ENCODE measurements at regions not wholly inside any gene's neighbourhood (a gene's known extent, or its start where the extent isn't known, plus 50 kb on each side); places are given as distances from the start of the nearest gene placed in this dataset.

DNA sequence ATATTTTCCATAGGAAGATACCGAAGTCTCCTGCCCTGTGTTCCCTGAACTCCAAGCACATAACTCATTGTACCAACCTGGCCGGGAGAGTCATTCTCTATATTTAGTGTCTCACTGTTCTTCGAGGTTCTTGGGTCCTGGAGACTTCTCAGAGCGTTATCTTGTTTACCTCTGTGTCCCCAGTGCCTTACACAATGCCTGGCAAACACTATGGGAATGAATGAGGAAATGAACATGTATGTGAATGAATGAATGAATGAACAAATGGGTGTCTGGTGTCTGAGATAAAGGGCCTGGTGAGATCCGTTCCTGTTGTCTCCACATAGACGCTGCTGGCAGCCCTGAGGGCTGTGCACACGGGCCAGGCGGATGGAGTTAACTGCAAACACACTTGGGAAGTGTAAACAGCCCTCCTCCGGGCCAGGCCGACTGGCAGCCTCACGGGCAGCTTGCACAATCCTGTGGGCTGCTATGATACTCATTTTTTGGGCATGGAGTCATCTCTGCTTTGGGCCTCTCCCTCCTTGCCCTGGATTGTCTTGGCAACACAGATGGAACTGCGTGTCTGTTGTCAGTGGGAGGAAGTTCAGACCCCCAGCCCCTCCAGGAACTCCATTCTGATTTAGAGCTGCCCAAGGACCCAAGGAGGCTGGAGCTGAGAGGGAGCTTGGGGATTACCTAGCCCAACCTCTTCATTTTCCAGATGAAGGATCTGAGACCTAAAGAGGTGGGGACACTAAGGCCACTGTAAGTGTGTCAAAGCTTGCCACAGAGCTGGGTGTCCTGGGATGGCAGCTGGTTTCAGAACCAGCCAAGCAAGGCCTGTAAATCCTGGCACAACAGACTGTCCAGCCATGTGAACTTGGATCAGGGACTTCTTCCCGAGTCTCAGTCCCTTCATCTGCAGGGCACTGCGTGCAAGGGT, 124.4 kb downstream of the INHBB start:
- no peak overlapping the region for H3K27ac ChIP-seq (ENCODE audit: low read depth, low read length)
- peaks cover 15% of the 10 kb centered on the region for H3K9me3 Mint-ChIP-seq (ENCODE audit: unreplicated experiment)
- peaks cover 8% of the 10 kb centered on the region for H3K4me1 ChIP-seq (ENCODE audit: insufficient read depth, low read length)
- H3K36me3 ChIP-seq (ENCODE audit: insufficient read depth, low read length): no peaks in the 10 kb centered on the region
- TF ChIP-seq EZH2 (IDR thresholded peaks at IDR 0.05; ENCODE audit: insufficient read depth, low read length): no peak
- TF ChIP-seq, protein P1, sequence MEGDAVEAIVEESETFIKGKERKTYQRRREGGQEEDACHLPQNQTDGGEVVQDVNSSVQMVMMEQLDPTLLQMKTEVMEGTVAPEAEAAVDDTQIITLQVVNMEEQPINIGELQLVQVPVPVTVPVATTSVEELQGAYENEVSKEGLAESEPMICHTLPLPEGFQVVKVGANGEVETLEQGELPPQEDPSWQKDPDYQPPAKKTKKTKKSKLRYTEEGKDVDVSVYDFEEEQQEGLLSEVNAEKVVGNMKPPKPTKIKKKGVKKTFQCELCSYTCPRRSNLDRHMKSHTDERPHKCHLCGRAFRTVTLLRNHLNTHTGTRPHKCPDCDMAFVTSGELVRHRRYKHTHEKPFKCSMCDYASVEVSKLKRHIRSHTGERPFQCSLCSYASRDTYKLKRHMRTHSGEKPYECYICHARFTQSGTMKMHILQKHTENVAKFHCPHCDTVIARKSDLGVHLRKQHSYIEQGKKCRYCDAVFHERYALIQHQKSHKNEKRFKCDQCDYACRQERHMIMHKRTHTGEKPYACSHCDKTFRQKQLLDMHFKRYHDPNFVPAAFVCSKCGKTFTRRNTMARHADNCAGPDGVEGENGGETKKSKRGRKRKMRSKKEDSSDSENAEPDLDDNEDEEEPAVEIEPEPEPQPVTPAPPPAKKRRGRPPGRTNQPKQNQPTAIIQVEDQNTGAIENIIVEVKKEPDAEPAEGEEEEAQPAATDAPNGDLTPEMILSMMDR (IDR thresholded peaks at IDR 0.05; ENCODE audit: insufficient read depth, low read depth, low read length): no peak
- peak overlapping the region; percentile 59 for H3K27ac Mint-ChIP-seq (ENCODE audit: unreplicated experiment)
- no peaks in the 10 kb centered on the region for H4K20me1 ChIP-seq (ENCODE audit: insufficient read depth, low read length)
- no peaks in the 10 kb centered on the region for H3K79me2 ChIP-seq (ENCODE audit: insufficient read depth, low read length)
- H3K9ac ChIP-seq (ENCODE audit: low read length): peak overlapping the region; percentile 41
- peaks cover 69% of the 10 kb centered on the region for H3K27me3 Mint-ChIP-seq (ENCODE audit: low read depth, unreplicated experiment)
- H3K4me2 ChIP-seq (ENCODE audit: low read length): peak overlapping the region; percentile 28
- DNase-seq (ENCODE audit: low read depth): peak; percentile 86
- H3K9me3 ChIP-seq (ENCODE audit: insufficient read depth, low read depth, low read length): peaks cover 6% of the 10 kb centered on the region
- H3K36me3 Mint-ChIP-seq (ENCODE audit: low read depth, unreplicated experiment): no peaks in the 10 kb centered on the region
- H3K4me1 Mint-ChIP-seq (ENCODE audit: low read depth, unreplicated experiment): peaks cover 14% of the 10 kb centered on the region
- no peak overlapping the region for H3K4me3 ChIP-seq (ENCODE audit: insufficient read depth, low read depth, low read length)
- H3K4me3 Mint-ChIP-seq (ENCODE audit: unreplicated experiment): no peak overlapping the region
- H3K27me3 ChIP-seq (ENCODE audit: insufficient read depth, low read length): no peaks in the 10 kb centered on the region
- H2AFZ ChIP-seq (ENCODE audit: low read depth, low read length): peak overlapping the region; percentile 0
- peak; percentile 60 for FAIRE-seq

DNA sequence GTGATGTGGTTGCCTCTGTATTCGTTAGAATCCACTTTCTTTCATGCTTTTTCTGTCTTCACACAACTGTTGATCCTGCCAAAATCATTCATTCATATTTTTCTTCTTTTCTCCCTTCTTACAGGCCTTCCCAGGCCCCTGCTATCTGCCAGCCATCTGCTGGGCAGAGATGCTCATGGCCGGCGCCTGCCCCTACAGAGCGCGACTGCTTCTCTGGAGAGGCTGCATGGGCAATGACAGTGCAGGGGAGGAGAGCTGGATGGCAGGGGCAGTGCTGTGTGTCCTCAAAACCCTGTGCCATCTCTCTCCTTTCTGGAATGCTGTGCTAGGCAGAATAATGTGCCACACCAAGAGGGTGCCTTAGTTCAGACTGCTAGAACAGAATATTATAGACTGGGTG, 125.2 kb downstream of the INHBB start:
- no peak overlapping the region for H3K4me2 ChIP-seq (ENCODE audit: low read length)
- Mint-ChIP-seq H3K9me3 (ENCODE audit: unreplicated experiment) (peaks cover 15% of the 10 kb centered on the region), H3K27me3 (ENCODE audit: low read depth, unreplicated experiment) (peaks cover 72% of the 10 kb centered on the region), H3K36me3 (ENCODE audit: low read depth, unreplicated experiment) (no peaks in the 10 kb centered on the region), H3K27ac (ENCODE audit: unreplicated experiment) (no peak overlapping the region), H3K4me3 (ENCODE audit: unreplicated experiment) (no peak overlapping the region), H3K4me1 (ENCODE audit: low read depth, unreplicated experiment) (peaks cover 11% of the 10 kb centered on the region)
- H3K4me3 ChIP-seq (ENCODE audit: insufficient read depth, low read depth, low read length): no peak overlapping the region
- no peaks in the 10 kb centered on the region for H4K20me1 ChIP-seq (ENCODE audit: insufficient read depth, low read length)
- H2AFZ ChIP-seq (ENCODE audit: low read depth, low read length): no peak overlapping the region
- no peak for TF ChIP-seq EZH2 (IDR thresholded peaks at IDR 0.05; ENCODE audit: insufficient read depth, low read length)
- TF ChIP-seq, protein P1 (IDR thresholded peaks at IDR 0.05; ENCODE audit: insufficient read depth, low read depth, low read length): no peak
- no peak overlapping the region for H3K27ac ChIP-seq (ENCODE audit: low read depth, low read length)
- H3K27me3 ChIP-seq (ENCODE audit: insufficient read depth, low read length): no peaks in the 10 kb centered on the region
- H3K9ac ChIP-seq (ENCODE audit: low read length): no peak overlapping the region
- H3K36me3 ChIP-seq (ENCODE audit: insufficient read depth, low read length): no peaks in the 10 kb centered on the region
- peaks cover 8% of the 10 kb centered on the region for H3K4me1 ChIP-seq (ENCODE audit: insufficient read depth, low read length)
- H3K9me3 ChIP-seq (ENCODE audit: insufficient read depth, low read depth, low read length): peaks cover 6% of the 10 kb centered on the region
- FAIRE-seq: no peak
- no peaks in the 10 kb centered on the region for H3K79me2 ChIP-seq (ENCODE audit: insufficient read depth, low read length)
- no peak for DNase-seq (ENCODE audit: low read depth)

DNA sequence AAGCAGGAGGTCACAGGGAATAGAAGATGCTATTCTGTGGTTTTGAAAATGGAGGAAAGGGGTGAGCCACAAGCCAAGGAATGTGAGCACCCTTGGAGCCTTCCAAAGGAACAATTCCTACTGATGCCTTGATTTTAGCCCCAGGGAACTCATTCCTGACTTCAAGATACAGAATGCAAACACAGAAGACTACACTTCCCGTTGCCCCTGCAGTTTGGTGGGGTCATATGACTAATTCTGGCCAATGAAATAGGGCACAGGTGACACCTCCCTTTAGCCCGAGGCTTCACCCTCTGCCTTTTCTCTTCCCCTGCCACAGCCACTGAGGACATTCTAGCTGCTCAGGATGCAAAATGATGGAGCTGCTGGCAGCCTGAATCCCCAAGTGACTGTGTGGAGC, 126.1 kb downstream of the INHBB start:
- Histone ChIP-seq H3K36me3 (ENCODE audit: insufficient read depth, low read length) (no peaks in the 10 kb centered on the region), H3K4me1 (ENCODE audit: insufficient read depth, low read length) (peaks cover 8% of the 10 kb centered on the region), H2AFZ (ENCODE audit: low read depth, low read length) (no peak overlapping the region), H4K20me1 (ENCODE audit: insufficient read depth, low read length) (no peaks in the 10 kb centered on the region), H3K4me3 (ENCODE audit: insufficient read depth, low read depth, low read length) (no peak overlapping the region), H3K9ac (ENCODE audit: low read length) (no peak overlapping the region), H3K27me3 (ENCODE audit: insufficient read depth, low read length) (no peaks in the 10 kb centered on the region), H3K9me3 (ENCODE audit: insufficient read depth, low read depth, low read length) (peaks cover 6% of the 10 kb centered on the region), H3K27ac (ENCODE audit: low read depth, low read length) (no peak overlapping the region), H3K4me2 (ENCODE audit: low read length) (no peak overlapping the region), H3K79me2 (ENCODE audit: insufficient read depth, low read length) (no peaks in the 10 kb centered on the region)
- Mint-ChIP-seq H3K4me3 (ENCODE audit: unreplicated experiment) (no peak overlapping the region), H3K27me3 (ENCODE audit: low read depth, unreplicated experiment) (peaks cover 70% of the 10 kb centered on the region), H3K9me3 (ENCODE audit: unreplicated experiment) (peaks cover 15% of the 10 kb centered on the region), H3K4me1 (ENCODE audit: low read depth, unreplicated experiment) (peaks cover 8% of the 10 kb centered on the region), H3K27ac (ENCODE audit: unreplicated experiment) (no peak overlapping the region), H3K36me3 (ENCODE audit: low read depth, unreplicated experiment) (no peaks in the 10 kb centered on the region)
- TF ChIP-seq, protein P1 (IDR thresholded peaks at IDR 0.05; ENCODE audit: insufficient read depth, low read depth, low read length): no peak
- TF ChIP-seq EZH2 (IDR thresholded peaks at IDR 0.05; ENCODE audit: insufficient read depth, low read length): no peak
- FAIRE-seq: no peak
- DNase-seq (ENCODE audit: low read depth): no peak

Data from astrocyte (in vitro differentiated cells and primary cell).